ENCODE measurements at regions not wholly inside any gene's neighbourhood (a gene's known extent, or its start where the extent isn't known, plus 50 kb on each side); places are given as distances from the start of the nearest gene placed in this dataset.

DNA sequence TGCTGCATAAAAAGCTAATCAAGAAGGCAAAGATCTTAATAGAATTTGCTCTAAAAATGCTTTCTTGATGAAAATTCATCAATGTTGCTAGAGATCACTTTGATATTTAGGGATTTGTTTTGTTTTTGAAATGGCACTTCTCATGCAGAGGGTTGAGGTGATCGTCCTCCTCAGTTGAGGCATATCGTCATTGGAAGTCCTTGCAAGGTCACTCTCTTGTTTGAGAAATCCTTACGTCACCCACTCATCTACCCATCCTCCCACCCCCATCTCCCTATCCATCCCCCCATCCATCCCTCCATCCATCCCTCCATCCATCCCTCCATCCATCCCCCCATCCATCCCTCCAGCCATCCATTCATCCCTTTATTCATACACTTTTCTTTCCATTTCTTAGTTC, 133.7 kb downstream of the THNSL2 start:
- DNase-seq (ENCODE audit: low spot score) (no peak), ATAC-seq (no peak)
- intact Hi-C loops (cut with DNase I) = no loop called here

- intact Hi-C loops (cut with DNase I) = no loop called here
- no peak for DNase-seq (ENCODE audit: low spot score)
- ATAC-seq = no peak
Measured at GRCh38 chr2:88296247-88296646, 126.1 kb downstream of the THNSL2 start.

DNA sequence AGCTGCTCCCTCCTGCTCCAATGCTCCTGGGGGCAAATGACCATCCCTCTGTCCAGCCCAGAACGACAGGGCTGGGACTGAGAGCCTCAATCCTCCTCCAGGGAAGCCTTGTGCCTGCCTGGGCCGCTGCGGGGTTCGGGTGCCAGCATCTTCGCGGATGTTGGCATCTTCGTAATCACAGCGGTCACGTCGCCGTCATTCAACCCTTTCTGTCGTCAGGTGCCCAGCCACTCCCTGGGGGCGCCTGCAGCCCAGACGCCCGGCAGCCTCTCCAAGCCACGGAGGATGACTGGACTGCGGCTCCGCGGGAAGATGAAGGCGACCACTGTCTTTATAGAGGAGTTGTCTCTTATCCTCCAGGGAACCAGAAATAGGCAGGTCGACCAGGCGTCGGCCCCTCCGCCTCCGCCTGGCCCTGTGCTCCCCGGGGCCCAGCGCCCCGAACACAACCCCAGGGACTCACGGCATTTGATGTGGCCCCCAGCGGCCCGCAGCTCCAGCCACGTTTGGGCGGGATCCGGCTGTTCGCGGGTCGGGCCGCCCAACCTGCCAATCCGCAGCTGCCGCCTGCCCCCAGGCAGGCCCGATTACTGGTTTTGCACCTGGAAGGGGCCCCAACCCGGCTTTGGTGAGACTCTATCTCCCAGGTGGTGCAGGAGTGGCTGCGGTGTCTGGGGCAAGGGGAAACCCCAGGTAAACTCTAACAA, 113.9 kb downstream of the THNSL2 start:
- DNase-seq (ENCODE audit: low spot score) (no peak), ATAC-seq (no peak)
- intact Hi-C loops (cut with DNase I) = no loop called here

GRCh38 chr2:88281302-88282217, 111.4 kb downstream of the THNSL2 start:
- intact Hi-C loops (cut with DNase I) = no loop called here
- DNase-seq (ENCODE audit: low spot score) (no peak), ATAC-seq (peak; percentile 75)

DNA sequence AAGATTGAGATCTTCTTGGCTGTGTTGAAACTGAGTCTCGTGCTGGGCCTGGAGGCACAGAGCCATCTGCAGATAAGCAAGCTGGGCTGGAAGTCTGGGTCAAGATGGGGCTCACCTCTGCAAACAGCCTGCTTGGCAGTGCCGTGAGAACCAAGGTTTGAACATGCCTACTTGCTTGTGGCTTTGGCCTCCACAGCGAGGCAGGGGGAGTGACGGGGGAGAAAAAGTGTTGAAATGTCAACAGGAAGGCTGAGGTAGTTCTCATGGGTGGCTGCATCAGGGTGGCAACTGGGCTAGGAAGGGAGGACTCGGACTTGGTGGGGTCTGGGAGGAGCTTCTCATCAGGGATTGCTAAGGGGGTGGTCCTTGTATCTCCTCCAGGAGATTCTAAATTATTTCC, 99.7 kb downstream of the THNSL2 start:
- no peak for DNase-seq (ENCODE audit: low spot score)
- intact Hi-C loops (cut with DNase I) = no loop called here
- no peak for ATAC-seq

- DNase-seq (ENCODE audit: low spot score) (no peak), ATAC-seq (peak; percentile 46)
- intact Hi-C loops (cut with DNase I) = no loop called here
Measured at GRCh38 chr2:88265352-88266303, 95.5 kb downstream of the THNSL2 start.

- intact Hi-C loops (cut with DNase I) = no loop called here
- ATAC-seq (no peak), DNase-seq (ENCODE audit: low spot score) (no peak)
Measured at GRCh38 chr2:88263861-88264260, 93.7 kb downstream of the THNSL2 start.

DNA sequence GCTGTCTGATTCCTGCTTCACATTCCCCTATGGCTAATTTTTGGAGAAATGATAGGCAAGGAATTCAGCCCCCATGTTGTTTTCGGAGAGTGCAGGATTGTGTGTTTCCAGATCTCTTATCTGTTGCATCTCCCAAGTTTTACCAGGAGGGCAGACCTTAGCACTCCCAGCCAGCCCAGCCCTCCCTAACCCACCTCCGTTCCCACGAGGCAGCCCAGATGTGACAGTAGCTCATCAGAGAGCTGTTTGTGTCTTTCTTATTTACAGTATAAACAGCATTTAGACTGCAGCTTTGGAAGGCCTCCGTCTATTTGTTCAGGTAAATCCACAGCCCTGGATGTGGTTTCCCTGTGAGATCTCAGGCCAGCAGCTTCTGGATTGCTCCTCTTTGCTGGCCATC, 91.6 kb downstream of the THNSL2 start:
- ATAC-seq (no peak), DNase-seq (ENCODE audit: low spot score) (no peak)
- intact Hi-C loops (cut with DNase I) = no loop called here

DNA sequence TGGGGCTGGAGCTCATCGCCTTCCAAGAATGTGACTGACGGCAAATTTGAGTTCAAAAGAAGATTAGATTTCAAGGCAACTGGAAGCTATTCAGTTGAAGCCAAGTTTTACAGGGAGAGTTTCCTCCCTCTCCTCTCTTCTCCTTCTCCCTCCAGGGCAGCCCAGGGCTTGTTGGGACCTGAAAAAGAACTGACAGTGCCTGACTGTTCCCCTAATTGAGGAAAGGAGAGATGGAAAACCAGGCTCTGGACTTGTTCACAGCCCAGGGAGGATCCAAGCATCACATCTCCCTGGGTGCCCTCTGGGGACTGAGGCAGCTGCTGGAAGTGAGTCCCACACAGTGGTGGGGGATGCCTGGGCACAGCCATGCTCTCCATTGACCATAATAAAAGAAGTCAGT, 88.1 kb downstream of the THNSL2 start:
- intact Hi-C loops (cut with DNase I) = no loop called here
- no peak for ATAC-seq
- DNase-seq (ENCODE audit: low spot score) = no peak

- intact Hi-C loops (cut with DNase I) = no loop called here
- ATAC-seq (no peak), DNase-seq (ENCODE audit: low spot score) (no peak)
Measured at GRCh38 chr2:88254437-88255091, 84.4 kb downstream of the THNSL2 start.

DNA sequence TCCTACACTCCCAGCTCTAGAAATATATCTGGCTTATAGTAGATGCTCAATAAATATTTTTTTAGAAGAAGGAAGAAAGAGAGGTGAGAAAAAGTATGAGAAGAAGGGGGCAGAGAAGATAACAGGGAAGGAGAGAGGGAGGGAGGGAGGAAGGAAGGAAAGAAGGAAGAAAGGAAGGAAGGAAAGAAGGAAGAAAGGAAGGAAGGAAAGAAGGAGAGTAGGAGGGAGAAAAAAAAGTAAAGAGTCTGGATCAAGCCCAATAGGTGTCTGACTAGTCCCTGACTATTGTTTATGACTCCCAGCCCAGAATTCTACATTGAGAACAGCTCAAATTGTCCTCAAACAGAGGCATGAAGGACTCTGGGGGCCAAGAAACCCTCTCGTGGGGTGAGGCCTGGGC, 83.9 kb downstream of the THNSL2 start:
- intact Hi-C loops (cut with DNase I) = no loop called here
- DNase-seq (ENCODE audit: low spot score) (no peak), ATAC-seq (no peak)

DNA sequence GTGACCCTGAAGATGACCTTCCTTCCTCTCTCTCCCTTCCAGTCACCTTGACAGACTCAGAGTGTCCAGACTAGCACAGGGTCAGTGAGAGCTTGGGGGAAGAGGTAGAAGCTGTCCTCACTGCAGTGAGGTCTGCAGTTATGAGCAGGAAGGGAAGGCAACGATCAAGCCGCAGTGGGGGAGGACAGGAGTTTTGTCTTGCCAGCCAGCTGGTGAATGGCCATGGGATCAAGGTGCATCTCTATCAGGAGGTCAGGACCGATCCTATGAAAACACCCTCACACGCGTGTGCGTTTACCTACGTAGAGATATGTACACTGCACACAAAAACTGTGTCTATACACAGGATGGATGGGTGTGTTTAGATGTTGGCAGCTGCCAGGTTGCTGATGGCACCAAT, 83.2 kb downstream of the THNSL2 start:
- intact Hi-C loops (cut with DNase I) = no loop called here
- DNase-seq (ENCODE audit: low spot score) (no peak), ATAC-seq (no peak)

DNA sequence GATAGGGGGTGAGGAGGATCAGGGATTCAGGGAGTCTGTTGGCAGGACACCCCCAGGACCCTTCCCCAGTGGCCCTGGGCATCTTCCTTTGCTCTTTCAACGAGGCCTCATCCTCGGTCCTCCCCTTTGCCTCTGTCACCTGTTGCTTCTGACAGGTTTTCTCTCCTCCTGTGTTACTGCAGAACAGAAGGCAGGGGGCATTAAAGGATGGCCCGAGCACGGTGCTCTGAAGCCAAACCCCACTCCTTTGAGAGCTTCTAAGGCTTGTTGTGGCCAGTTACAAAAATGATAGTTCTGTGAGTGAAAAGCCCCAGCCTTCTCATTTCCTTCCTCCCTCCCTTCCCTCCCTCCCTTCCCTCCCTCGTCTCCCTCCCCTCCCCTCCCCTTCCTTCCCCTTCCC, 82.5 kb downstream of the THNSL2 start:
- ATAC-seq (no peak), DNase-seq (ENCODE audit: low spot score) (no peak)
- intact Hi-C loops (cut with DNase I) = no loop called here

DNA sequence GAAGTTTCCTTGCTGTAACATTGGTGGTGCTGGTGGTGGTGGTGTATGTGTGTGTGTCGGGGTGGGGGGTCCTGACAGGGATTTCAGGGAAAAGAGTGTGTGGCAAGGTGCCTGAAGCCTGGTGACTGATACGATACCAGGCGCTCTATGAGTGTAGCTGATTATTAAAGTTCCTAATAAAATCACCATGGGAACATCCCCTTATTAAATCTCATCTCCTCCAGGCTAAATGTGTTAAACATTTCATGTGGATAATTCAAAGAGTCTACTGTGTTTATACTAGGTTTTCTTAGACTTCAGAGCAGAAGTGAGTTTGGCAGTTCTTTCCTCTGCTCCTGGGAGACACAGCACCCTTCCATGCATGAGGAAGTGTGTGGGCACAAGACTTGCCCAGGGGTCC, 82.0 kb downstream of the THNSL2 start:
- intact Hi-C loops (cut with DNase I) = no loop called here
- ATAC-seq = no peak
- DNase-seq (ENCODE audit: low spot score) = no peak

GRCh38 chr2:88250404-88250803, 80.3 kb downstream of the THNSL2 start:
- intact Hi-C loops (cut with DNase I) = no loop called here
- no peak for DNase-seq (ENCODE audit: low spot score)
- ATAC-seq = no peak

DNA sequence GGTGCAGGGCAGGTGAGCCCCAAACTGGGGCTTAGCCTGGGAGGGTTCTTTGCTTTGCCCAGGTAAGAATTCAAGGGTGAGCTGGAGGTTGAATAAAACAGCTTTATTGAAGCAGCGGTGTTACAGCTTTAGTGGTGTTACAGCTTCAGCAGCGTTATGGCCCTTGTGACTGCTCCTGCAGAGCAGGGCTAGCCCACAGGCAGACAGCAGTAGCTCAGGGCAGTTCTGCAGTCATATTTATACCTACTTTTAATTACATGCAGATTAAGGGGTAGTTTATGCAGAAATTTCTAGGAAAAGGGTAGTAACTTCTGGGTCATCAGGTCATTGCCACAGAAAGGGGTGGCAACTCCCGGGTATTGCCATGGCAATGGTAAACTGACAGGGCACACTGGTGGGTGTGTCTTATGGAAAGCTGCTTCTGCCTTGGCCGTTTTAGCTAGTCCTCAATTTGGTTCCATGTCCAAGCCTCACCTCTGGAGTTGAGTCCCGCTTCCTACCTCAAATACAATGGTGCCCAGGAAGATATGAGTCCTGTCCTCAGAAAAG, 78.2 kb downstream of the THNSL2 start:
- ATAC-seq (no peak), DNase-seq (ENCODE audit: low spot score) (no peak)
- intact Hi-C loops (cut with DNase I) = no loop called here

DNA sequence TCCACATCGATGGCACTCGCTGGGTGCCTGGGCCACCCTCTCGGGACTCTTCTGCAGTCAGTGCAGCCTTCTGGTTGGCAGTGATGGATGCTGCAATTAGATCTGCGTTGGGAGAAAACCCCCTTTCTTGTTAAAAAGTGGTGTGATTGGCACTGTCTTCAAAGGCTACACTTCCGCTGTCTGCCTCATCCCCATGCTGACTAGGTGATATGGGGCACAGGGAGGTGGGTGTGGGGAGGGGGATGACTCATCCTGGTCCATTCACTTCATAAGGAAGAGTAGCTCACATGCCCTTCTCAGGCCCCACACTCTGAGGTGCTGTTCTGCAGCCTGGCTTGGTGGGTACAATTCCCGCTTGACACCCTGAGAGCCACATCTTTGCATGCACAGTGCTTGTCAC, 77.4 kb downstream of the THNSL2 start:
- ATAC-seq = no peak
- intact Hi-C loops (cut with DNase I) = no loop called here
- DNase-seq (ENCODE audit: low spot score) = no peak

DNA sequence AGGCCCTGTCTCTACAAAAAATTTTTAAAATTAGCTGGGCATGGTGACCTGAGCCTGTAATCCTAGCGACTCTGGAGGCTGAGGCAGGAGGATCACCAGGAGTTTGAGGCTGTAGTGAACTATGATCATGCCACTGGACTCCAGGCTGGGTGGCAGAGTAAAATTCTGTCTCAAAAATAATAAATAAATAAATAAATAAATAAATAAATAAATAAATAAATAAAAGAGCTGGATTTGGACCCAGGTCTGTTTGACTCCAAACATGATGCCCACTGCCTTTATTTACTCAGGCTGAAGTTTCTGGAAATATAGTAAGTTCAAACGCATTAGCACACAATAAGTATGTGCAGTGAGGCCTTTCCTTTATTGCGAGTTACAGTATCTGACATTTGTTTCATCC, 75.0 kb downstream of the THNSL2 start:
- ATAC-seq = no peak
- intact Hi-C loops (cut with DNase I) = no loop called here
- DNase-seq (ENCODE audit: low spot score) = no peak

DNA sequence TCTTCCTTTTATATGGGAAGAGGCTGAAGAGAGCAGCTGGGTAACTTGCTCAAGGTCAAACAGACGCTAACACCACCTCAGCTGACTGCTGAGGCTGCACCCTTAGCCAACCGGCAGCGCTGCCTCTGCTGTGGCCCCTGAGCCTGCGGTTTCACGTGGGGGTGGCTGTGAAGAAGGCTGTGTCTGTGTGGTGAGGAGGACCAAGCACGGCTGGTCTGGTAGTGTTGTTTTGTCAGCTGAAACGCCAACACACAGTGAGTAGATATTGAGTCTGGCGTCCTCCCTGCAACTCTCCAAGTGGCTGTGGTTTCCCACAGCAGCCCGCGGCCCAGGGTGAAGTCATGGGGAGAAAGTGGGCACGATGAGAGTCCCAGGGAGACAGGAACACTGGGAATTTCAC, 69.6 kb downstream of the THNSL2 start:
- DNase-seq (ENCODE audit: low spot score) (no peak), ATAC-seq (no peak)
- intact Hi-C loops (cut with DNase I) = no loop called here
